ENCODE measurements at regions not wholly inside any gene's neighbourhood (a gene's known extent, or its start where the extent isn't known, plus 50 kb on each side); places are given as distances from the start of the nearest gene placed in this dataset.

DNA sequence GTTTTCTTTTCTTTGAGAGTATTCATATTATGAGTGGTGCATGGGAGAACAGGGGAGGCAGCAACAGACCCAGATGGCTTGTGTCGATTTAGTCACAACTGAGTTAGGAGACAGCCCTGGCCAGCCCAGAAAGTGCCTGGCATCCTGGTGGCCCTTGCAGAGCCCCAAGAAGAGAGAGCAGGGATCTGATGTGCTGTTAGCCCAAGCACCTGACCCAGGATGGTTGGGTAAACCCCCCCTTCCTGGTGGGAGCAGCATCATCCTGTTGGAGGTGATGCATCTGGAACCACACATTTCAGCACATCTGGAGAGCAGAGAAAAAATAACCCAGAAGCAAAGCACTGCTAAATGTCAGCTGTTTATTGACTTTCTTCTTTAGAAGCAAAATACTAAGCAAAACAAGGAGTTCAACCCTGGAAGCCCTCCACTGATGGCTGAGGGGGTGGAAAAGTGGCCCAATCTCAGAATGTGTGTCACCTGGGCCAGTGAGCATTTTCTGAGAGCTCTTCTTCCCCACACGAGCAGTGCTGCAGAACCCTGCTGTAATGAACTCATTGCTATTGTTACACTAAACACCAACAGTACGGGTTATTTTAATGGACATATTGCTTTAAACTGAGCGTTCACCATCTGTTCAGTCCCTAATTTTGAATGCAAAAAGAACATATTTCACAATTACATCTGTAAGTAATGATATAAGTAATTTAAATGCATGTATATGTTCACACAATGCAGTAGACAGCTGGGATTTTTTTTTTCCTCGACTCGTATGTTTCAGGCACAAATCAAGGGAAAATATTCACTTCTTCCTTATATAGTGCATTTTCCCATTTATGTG, 100.6 kb upstream of the SMIM21 start:
- no peak overlapping the region for H3K27ac ChIP-seq (ENCODE audit: low read depth, low read length)
- H4K20me1 ChIP-seq (ENCODE audit: low read depth, low read length), result no peaks in the 10 kb centered on the region
- H2AFZ ChIP-seq (ENCODE audit: low read depth, low read length, severe bottlenecking), result no peak overlapping the region
- no peaks in the 10 kb centered on the region for H3K9me3 ChIP-seq (ENCODE audit: insufficient read depth, low read length)
- H3K79me2 ChIP-seq (ENCODE audit: insufficient read depth, low read length), result no peaks in the 10 kb centered on the region
- no peaks in the 10 kb centered on the region for H3K27me3 ChIP-seq (ENCODE audit: low read length)
- TF ChIP-seq EZH2phosphoT487 (conservative IDR thresholded peaks at IDR 0.05; ENCODE audit: low read length), result no peak
- TF ChIP-seq, protein P1, sequence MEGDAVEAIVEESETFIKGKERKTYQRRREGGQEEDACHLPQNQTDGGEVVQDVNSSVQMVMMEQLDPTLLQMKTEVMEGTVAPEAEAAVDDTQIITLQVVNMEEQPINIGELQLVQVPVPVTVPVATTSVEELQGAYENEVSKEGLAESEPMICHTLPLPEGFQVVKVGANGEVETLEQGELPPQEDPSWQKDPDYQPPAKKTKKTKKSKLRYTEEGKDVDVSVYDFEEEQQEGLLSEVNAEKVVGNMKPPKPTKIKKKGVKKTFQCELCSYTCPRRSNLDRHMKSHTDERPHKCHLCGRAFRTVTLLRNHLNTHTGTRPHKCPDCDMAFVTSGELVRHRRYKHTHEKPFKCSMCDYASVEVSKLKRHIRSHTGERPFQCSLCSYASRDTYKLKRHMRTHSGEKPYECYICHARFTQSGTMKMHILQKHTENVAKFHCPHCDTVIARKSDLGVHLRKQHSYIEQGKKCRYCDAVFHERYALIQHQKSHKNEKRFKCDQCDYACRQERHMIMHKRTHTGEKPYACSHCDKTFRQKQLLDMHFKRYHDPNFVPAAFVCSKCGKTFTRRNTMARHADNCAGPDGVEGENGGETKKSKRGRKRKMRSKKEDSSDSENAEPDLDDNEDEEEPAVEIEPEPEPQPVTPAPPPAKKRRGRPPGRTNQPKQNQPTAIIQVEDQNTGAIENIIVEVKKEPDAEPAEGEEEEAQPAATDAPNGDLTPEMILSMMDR (IDR thresholded peaks at IDR 0.05; ENCODE audit: insufficient read depth, low read length, poor library complexity, severe bottlenecking), result no peak
- H3K9ac ChIP-seq (ENCODE audit: low read length), result no peak overlapping the region
- no peaks in the 10 kb centered on the region for H3F3A ChIP-seq (ENCODE audit: insufficient read depth)
- H3K4me3 ChIP-seq (ENCODE audit: insufficient read depth, low read length, poor library complexity, severe bottlenecking), result no peak overlapping the region
- no peaks in the 10 kb centered on the region for H3K9me2 ChIP-seq (replicated peaks; ENCODE audit: insufficient read depth, low read length)
- no peak overlapping the region for H3K4me2 ChIP-seq (ENCODE audit: low read depth, low read length, poor library complexity, severe bottlenecking)
- H3K36me3 ChIP-seq (ENCODE audit: low read length), result no peaks in the 10 kb centered on the region

DNA sequence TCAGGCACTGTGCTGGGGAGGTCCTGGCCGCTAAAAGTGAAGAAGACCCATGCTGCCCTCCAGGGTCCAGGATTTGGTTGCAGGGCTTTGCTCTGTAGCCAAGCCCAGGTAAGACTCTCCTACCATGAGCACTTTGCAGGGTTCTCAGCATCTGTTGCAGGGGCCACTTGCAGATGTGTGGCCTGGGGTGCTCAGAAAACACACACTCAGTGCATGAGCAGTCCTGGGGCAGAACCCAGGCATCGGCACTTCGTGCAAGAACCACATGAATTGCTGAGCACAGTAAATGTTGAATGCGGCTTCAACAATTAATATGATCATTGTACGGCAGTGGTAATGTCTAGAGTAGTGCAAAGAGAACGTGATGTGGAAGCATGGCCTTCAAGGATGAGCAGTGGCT, 98.5 kb upstream of the SMIM21 start:
- Histone ChIP-seq H3K27me3 (ENCODE audit: low read length) (no peaks in the 10 kb centered on the region), H3K4me3 (ENCODE audit: insufficient read depth, low read length, poor library complexity, severe bottlenecking) (no peak overlapping the region), H3K9ac (ENCODE audit: low read length) (no peak overlapping the region), H2AFZ (ENCODE audit: low read depth, low read length, severe bottlenecking) (no peak overlapping the region), H3K79me2 (ENCODE audit: insufficient read depth, low read length) (no peaks in the 10 kb centered on the region), H3K36me3 (ENCODE audit: low read length) (no peaks in the 10 kb centered on the region), H3K9me3 (ENCODE audit: insufficient read depth, low read length) (no peaks in the 10 kb centered on the region), H4K20me1 (ENCODE audit: low read depth, low read length) (no peaks in the 10 kb centered on the region), H3K27ac (ENCODE audit: low read depth, low read length) (no peak overlapping the region), H3K9me2 (replicated peaks; ENCODE audit: insufficient read depth, low read length) (no peaks in the 10 kb centered on the region), H3K4me2 (ENCODE audit: low read depth, low read length, poor library complexity, severe bottlenecking) (no peak overlapping the region), H3F3A (ENCODE audit: insufficient read depth) (no peaks in the 10 kb centered on the region)
- TF ChIP-seq, protein P1 (IDR thresholded peaks at IDR 0.05; ENCODE audit: insufficient read depth, low read length, poor library complexity, severe bottlenecking), result no peak
- no peak for TF ChIP-seq EZH2phosphoT487 (conservative IDR thresholded peaks at IDR 0.05; ENCODE audit: low read length)

DNA sequence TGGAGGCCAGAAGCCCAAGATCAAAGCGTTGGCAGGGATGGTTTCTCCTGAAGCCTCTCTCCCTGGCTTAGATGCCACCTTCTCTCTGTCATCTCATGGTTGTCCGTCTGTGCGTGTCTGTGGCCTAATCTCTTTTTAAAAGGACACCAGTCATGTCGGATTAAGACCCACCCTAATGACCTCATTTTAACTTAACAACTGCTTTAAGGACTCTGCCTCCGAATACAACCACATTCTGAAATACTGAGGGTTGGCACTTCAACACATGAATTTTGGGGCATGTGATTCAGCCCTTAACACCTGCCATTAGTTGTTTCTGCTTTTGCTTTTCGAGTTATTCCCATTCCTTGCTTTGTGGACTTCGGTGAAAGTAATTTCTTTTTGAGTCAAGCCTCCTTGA, 97.8 kb upstream of the SMIM21 start:
- H3K9me3 ChIP-seq (ENCODE audit: insufficient read depth, low read length), result no peaks in the 10 kb centered on the region
- no peak overlapping the region for H3K27ac ChIP-seq (ENCODE audit: low read depth, low read length)
- H3K9me2 ChIP-seq (replicated peaks; ENCODE audit: insufficient read depth, low read length), result no peaks in the 10 kb centered on the region
- no peaks in the 10 kb centered on the region for H3K27me3 ChIP-seq (ENCODE audit: low read length)
- H3F3A ChIP-seq (ENCODE audit: insufficient read depth), result no peaks in the 10 kb centered on the region
- H3K4me2 ChIP-seq (ENCODE audit: low read depth, low read length, poor library complexity, severe bottlenecking), result no peak overlapping the region
- no peak overlapping the region for H2AFZ ChIP-seq (ENCODE audit: low read depth, low read length, severe bottlenecking)
- no peaks in the 10 kb centered on the region for H3K79me2 ChIP-seq (ENCODE audit: insufficient read depth, low read length)
- H3K9ac ChIP-seq (ENCODE audit: low read length), result no peak overlapping the region
- no peak for TF ChIP-seq EZH2phosphoT487 (conservative IDR thresholded peaks at IDR 0.05; ENCODE audit: low read length)
- no peaks in the 10 kb centered on the region for H3K36me3 ChIP-seq (ENCODE audit: low read length)
- no peak overlapping the region for H3K4me3 ChIP-seq (ENCODE audit: insufficient read depth, low read length, poor library complexity, severe bottlenecking)
- no peaks in the 10 kb centered on the region for H4K20me1 ChIP-seq (ENCODE audit: low read depth, low read length)

DNA sequence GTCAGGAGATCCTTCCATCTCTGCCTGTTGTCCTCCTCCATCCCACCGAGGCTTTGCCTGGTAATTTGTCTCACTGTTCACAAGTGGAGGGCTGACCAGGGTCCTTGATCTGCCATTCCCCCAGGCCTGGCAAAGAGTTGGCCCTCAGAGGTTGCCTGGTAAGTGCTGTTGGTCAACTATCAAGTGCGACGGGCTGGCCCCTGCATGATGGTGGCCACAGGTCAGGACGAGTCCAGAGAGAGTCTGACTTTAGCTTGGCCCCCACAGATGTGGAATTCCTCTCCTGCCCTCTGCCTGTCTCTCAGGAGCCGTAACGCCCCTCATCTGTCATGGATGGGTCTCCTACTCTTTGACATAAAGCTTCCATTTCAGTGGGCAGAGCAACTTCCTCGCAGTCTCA, 97.3 kb upstream of the SMIM21 start:
- Histone ChIP-seq H3K4me2 (ENCODE audit: low read depth, low read length, poor library complexity, severe bottlenecking) (no peak overlapping the region), H2AFZ (ENCODE audit: low read depth, low read length, severe bottlenecking) (no peak overlapping the region), H3K79me2 (ENCODE audit: insufficient read depth, low read length) (no peaks in the 10 kb centered on the region), H4K20me1 (ENCODE audit: low read depth, low read length) (no peaks in the 10 kb centered on the region), H3K9me3 (ENCODE audit: insufficient read depth, low read length) (no peaks in the 10 kb centered on the region), H3K27ac (ENCODE audit: low read depth, low read length) (no peak overlapping the region), H3K27me3 (ENCODE audit: low read length) (no peaks in the 10 kb centered on the region), H3K9me2 (replicated peaks; ENCODE audit: insufficient read depth, low read length) (no peaks in the 10 kb centered on the region), H3K4me3 (ENCODE audit: insufficient read depth, low read length, poor library complexity, severe bottlenecking) (no peak overlapping the region), H3F3A (ENCODE audit: insufficient read depth) (no peaks in the 10 kb centered on the region), H3K36me3 (ENCODE audit: low read length) (no peaks in the 10 kb centered on the region), H3K9ac (ENCODE audit: low read length) (no peak overlapping the region)
- TF ChIP-seq, protein P1 (IDR thresholded peaks at IDR 0.05; ENCODE audit: insufficient read depth, low read length, poor library complexity, severe bottlenecking), result no peak
- no peak for TF ChIP-seq EZH2phosphoT487 (conservative IDR thresholded peaks at IDR 0.05; ENCODE audit: low read length)
